Keratinocyte (primary cell): ENCODE measurements at regions not wholly inside any gene's neighbourhood (a gene's known extent, or its start where the extent isn't known, plus 50 kb on each side); places are given as distances from the start of the nearest gene placed in this dataset.

Experiments used
- DNase-seq: peaks from one replicate; pipeline ENCODE4 v3.0.0-alpha.2; 2011; ENCODE audit warnings: low read depth, missing footprints, low spot score
- FAIRE-seq: peaks from 2 replicates; lab custom pipeline; 2011; peaks lifted over from hg19 to GRCh38; lab: Jason Lieb, UNC
- H2AFZ ChIP-seq: 2 replicates; pipeline ENCODE4 v1.6.0; 2012; ENCODE audit warnings: low read length, control low read depth, inconsistent platforms; ENCODE audit not compliant: control insufficient read depth
- H3K27ac ChIP-seq: 2 replicates; pipeline ENCODE4 v1.5.1; 2011; ENCODE audit warnings: low read length; ENCODE audit not compliant: control insufficient read depth, insufficient read depth
- H3K27me3 ChIP-seq: 3 replicates; pipeline ENCODE4 v1.6.0; 2011; ENCODE audit warnings: low read length; ENCODE audit not compliant: control insufficient read depth, insufficient read depth; ENCODE audit errors: extremely low read depth
- H3K36me3 ChIP-seq, 2 experiments: 2 replicates in 1 of 2; 3 replicates in 1 of 2; pipeline ENCODE4 v1.5.1; 2011; ENCODE audit warnings: low read length in 2 of 2, mild to moderate bottlenecking in 1 of 2; ENCODE audit not compliant: control insufficient read depth in 2 of 2, insufficient read depth in 2 of 2; ENCODE audit errors: extremely low read depth in 1 of 2
- H3K4me1 ChIP-seq: 3 replicates; pipeline ENCODE4 v1.5.1; 2011; ENCODE audit warnings: low read length; ENCODE audit not compliant: control insufficient read depth, insufficient read depth; ENCODE audit errors: extremely low read depth
- H3K4me2 ChIP-seq: 3 replicates; pipeline ENCODE4 v1.6.0; 2011; ENCODE audit warnings: low read depth, low read length; ENCODE audit not compliant: control insufficient read depth, insufficient read depth; ENCODE audit errors: extremely low read depth
- H3K4me3 ChIP-seq, 3 experiments: fragments of 200-600 bp in 1 of 3; sonication (generic) in 1 of 3; 2 replicates in 2 of 3; 3 replicates in 1 of 3; pipeline ENCODE4 v1.5.1; 2011 to 2016; ENCODE audit warnings: low read length in 3 of 3, mild to moderate bottlenecking in 3 of 3, control low read depth in 2 of 3, inconsistent platforms in 1 of 3, low read depth in 1 of 3, mixed read lengths in 1 of 3, mixed run types in 1 of 3, moderate library complexity in 1 of 3; ENCODE audit not compliant: control insufficient read depth in 2 of 3, insufficient read depth in 2 of 3; ENCODE audit errors: extremely low read depth in 1 of 3
- H3K79me2 ChIP-seq: 2 replicates; pipeline ENCODE4 v1.6.0; 2012; ENCODE audit warnings: low read length; ENCODE audit not compliant: control insufficient read depth, insufficient read depth
- H3K9ac ChIP-seq: 3 replicates; pipeline ENCODE4 v1.6.0; 2011; ENCODE audit warnings: low read length; ENCODE audit not compliant: control insufficient read depth, insufficient read depth; ENCODE audit errors: extremely low read depth
- H3K9me1 ChIP-seq: 3 replicates; pipeline ENCODE4 v1.6.0; 2011; ENCODE audit warnings: low read length; ENCODE audit not compliant: control insufficient read depth, insufficient read depth; ENCODE audit errors: extremely low read depth
- H3K9me3 ChIP-seq: 2 replicates; pipeline ENCODE4 v1.5.1; 2012; ENCODE audit warnings: low read depth, low read length; ENCODE audit not compliant: control insufficient read depth
- H4K20me1 ChIP-seq: 3 replicates; pipeline ENCODE4 v1.6.0; 2011; ENCODE audit warnings: low read length; ENCODE audit not compliant: control insufficient read depth, insufficient read depth; ENCODE audit errors: extremely low read depth
- EZH2 ChIP-seq: IDR thresholded peaks from one replicate; pipeline ENCODE4 v1.6.1; 2012; ENCODE audit warnings: inconsistent platforms, mild to moderate bottlenecking, low read length, moderate library complexity
- dilution Hi-C: fragments of 300-500 bp; cut with MboI; formaldehyde crosslinking; loops from one replicate; pipeline ENCODE4 v1.7.0; 2020; ENCODE audit warnings: low sequenced_read_pairs; ENCODE audit not compliant: extremely low pct_ligation_motif_present
- TF ChIP-seq, protein P1 (sequence below), 3 experiments: IDR thresholded peaks in 1 of 3; conservative IDR thresholded peaks in 1 of 3; optimal IDR thresholded peaks in 1 of 3; 2 replicates in 2 of 3; 3 replicates in 1 of 3; pipeline versions ENCODE3 to v1.5.1; 2011; ENCODE audit warnings: low read length in 3 of 3, mild to moderate bottlenecking in 3 of 3, moderate library complexity in 2 of 3, control low read depth in 1 of 3, inconsistent platforms in 1 of 3; ENCODE audit not compliant: insufficient read depth in 2 of 3; ENCODE audit errors: extremely low read depth in 1 of 3

DNA sequence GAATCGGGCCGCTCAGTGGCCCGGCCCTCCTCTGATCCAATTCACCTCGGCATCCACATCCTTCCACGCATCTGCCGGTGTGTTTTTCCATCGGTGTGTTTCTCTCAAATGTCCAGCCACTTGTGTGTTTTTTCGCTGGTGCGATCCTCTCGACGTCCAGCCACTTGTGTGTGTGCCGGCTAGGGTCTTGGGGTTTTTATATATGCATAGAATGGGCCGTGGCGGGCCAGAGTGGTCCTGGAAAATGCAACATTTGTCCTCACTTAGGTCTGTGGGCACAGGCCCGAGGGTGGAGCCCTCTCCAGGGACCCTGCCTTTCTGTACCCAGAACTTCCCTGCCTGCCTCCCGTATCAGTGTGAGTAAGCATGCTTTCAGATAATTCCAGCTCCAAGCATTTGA, 1106.4 kb downstream of the AMY1C start:
- Histone ChIP-seq H3K9me1 (no peaks in the 10 kb centered on the region), H3K36me3 (no peaks in the 10 kb centered on the region), H3K4me1 (no peaks in the 10 kb centered on the region), H3K4me2 (no peak overlapping the region), H3K79me2 (no peaks in the 10 kb centered on the region), H4K20me1 (no peaks in the 10 kb centered on the region), H3K9me3 (peaks cover 5% of the 10 kb centered on the region), H3K9ac (no peak overlapping the region), H3K4me3 (no peak overlapping the region), H3K27me3 (no peaks in the 10 kb centered on the region), H3K27ac (no peak overlapping the region), H2AFZ (no peak overlapping the region)
- dilution Hi-C loops, result no loop called here
- no peak for DNase-seq
- FAIRE-seq, result no peak
- TF ChIP-seq, protein P1, sequence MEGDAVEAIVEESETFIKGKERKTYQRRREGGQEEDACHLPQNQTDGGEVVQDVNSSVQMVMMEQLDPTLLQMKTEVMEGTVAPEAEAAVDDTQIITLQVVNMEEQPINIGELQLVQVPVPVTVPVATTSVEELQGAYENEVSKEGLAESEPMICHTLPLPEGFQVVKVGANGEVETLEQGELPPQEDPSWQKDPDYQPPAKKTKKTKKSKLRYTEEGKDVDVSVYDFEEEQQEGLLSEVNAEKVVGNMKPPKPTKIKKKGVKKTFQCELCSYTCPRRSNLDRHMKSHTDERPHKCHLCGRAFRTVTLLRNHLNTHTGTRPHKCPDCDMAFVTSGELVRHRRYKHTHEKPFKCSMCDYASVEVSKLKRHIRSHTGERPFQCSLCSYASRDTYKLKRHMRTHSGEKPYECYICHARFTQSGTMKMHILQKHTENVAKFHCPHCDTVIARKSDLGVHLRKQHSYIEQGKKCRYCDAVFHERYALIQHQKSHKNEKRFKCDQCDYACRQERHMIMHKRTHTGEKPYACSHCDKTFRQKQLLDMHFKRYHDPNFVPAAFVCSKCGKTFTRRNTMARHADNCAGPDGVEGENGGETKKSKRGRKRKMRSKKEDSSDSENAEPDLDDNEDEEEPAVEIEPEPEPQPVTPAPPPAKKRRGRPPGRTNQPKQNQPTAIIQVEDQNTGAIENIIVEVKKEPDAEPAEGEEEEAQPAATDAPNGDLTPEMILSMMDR (optimal IDR thresholded peaks at IDR 0.05 in 1 of 3, IDR thresholded peaks at IDR 0.05 in 1 of 3, conservative IDR thresholded peaks at IDR 0.05 in 1 of 3; ENCODE audit: extremely low read depth in 1 of 3, insufficient read depth in 2 of 3, low read length in 3 of 3), result no peak
- TF ChIP-seq EZH2, result no peak

DNA sequence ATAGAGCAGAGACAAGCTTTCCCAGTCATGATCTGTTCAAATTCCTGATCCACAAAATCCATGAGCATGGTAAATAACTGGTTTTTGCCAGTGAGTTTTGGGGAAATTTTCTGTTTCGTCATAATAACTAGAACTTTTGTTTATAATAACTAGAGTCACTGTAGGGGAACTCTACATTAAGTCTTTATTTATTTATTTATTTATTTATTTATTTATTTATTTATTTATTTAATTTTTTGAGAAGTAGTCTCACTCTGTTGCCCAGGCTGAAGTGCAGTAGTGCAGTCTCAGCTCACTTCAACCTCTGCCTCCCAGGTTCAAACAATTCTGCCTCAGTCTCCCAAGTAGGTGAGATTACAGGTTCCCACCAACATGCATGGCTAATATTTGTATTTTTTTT, 1106.8 kb downstream of the AMY1C start:
- Histone ChIP-seq H3K9me3 (peaks cover 5% of the 10 kb centered on the region), H3K27me3 (no peaks in the 10 kb centered on the region), H3K27ac (no peak overlapping the region), H3K4me1 (no peaks in the 10 kb centered on the region), H3K4me2 (no peak overlapping the region), H2AFZ (no peak overlapping the region), H4K20me1 (no peaks in the 10 kb centered on the region), H3K36me3 (no peaks in the 10 kb centered on the region), H3K9me1 (no peaks in the 10 kb centered on the region), H3K79me2 (no peaks in the 10 kb centered on the region), H3K9ac (no peak overlapping the region), H3K4me3 (no peak overlapping the region)
- no peak for FAIRE-seq
- no peak for TF ChIP-seq EZH2
- TF ChIP-seq, protein P1 (optimal IDR thresholded peaks at IDR 0.05 in 1 of 3, IDR thresholded peaks at IDR 0.05 in 1 of 3, conservative IDR thresholded peaks at IDR 0.05 in 1 of 3; ENCODE audit: extremely low read depth in 1 of 3, insufficient read depth in 2 of 3, low read length in 3 of 3), result no peak
- DNase-seq, result no peak
- dilution Hi-C loops, result no loop called here
